Naive B cell (primary cell): ENCODE measurements at regions not wholly inside any gene's neighbourhood (a gene's known extent, or its start where the extent isn't known, plus 50 kb on each side); places are given as distances from the start of the nearest gene placed in this dataset.
"Not testable (repeated sequence)": the region's sequence is repeated elsewhere in the genome, so short reads cannot be mapped to it uniquely, and the experiment has no call there.

ENCODE experiments used
- ATAC-seq, 2 donors: fragments of 150-1000 bp; cut with Tn5 transposase; 2 replicates each; pipeline ENCODE4 v1.10.0; 2021; ENCODE audit warnings: low read depth in 2 of 2, mild to moderate bottlenecking in 2 of 2, moderate library complexity in 2 of 2
- DNase-seq: peaks from one replicate; pipeline ENCODE4 v3.0.0; 2022
- H3K27ac Mint-ChIP-seq, 6 donors: one replicate each; pipeline ENCODE4 v1.8.0; 2020 to 2022; ENCODE audit warnings: mild to moderate bottlenecking in 6 of 6, mixed read lengths in 6 of 6, moderate library complexity in 5 of 6, inconsistent platforms in 2 of 6
- H3K27me3 Mint-ChIP-seq, 3 donors: one replicate each; pipeline ENCODE4 v1.8.0; 2021 to 2022; ENCODE audit warnings: mixed read lengths in 3 of 3, mild to moderate bottlenecking in 1 of 3
- H3K36me3 Mint-ChIP-seq, 2 donors: one replicate each; pipeline ENCODE4 v1.8.0; 2020 to 2022; ENCODE audit warnings: mixed read lengths in 2 of 2, inconsistent platforms in 1 of 2, mild to moderate bottlenecking in 1 of 2
- H3K4me1 Mint-ChIP-seq, 3 donors: one replicate each; pipeline ENCODE4 v1.8.0; 2020 to 2022; ENCODE audit warnings: mixed read lengths in 3 of 3, inconsistent platforms in 1 of 3, mild to moderate bottlenecking in 1 of 3, moderate library complexity in 1 of 3
- H3K4me3 Mint-ChIP-seq, 8 donors: one replicate each; pipeline ENCODE4 v1.8.0; 2020 to 2022; ENCODE audit warnings: mild to moderate bottlenecking in 8 of 8, mixed read lengths in 8 of 8, moderate library complexity in 8 of 8, inconsistent platforms in 2 of 8
- H3K9me3 Mint-ChIP-seq, 7 donors: one replicate each; pipeline ENCODE4 v1.8.0; 2020 to 2022; ENCODE audit warnings: mixed read lengths in 7 of 7, mild to moderate bottlenecking in 5 of 7, inconsistent platforms in 2 of 7, moderate library complexity in 1 of 7

DNA sequence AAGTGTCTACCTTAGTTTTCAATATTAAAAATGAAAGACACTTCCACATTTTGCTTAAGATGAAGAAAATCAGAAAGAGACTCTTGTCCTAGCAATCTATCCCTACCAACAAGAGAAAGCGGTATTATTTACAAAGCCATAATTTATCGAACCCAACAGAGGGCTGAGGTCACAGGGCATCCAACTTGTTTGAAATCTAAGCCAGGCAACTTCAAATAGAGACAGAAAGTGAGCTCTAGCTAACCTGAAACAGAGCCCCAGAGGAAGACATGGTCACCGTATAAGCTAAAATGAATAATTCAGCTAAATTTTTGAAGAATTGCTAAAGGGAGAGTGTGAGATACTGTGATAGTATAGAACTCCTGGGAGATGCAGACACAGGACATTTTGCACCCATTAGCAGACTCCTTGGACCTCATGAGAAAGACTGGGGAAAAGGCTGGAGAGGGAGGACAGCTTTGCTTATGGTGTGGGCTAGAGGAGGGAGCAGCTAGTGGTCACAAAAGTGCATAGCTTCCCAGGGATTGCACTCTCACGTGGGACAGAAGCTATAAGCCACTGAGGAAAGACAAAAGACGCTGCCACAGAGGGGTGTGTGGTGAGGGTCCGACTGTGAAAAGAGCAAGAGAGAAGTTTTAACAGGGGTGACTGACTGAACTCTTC, 624.2 kb upstream of the GRIN3A start:
- Mint-ChIP-seq H3K9me3 (peaks cover 0 to 8% (median 2%) of the 10 kb centered on the region in 7 donors), H3K4me1 (no peaks in the 10 kb centered on the region), H3K27ac (no peak overlapping the region), H3K36me3 (no peaks in the 10 kb centered on the region), H3K27me3 (no peaks in the 10 kb centered on the region), H3K4me3 (no peak overlapping the region)
- ATAC-seq (no peak), DNase-seq (no peak)

DNA sequence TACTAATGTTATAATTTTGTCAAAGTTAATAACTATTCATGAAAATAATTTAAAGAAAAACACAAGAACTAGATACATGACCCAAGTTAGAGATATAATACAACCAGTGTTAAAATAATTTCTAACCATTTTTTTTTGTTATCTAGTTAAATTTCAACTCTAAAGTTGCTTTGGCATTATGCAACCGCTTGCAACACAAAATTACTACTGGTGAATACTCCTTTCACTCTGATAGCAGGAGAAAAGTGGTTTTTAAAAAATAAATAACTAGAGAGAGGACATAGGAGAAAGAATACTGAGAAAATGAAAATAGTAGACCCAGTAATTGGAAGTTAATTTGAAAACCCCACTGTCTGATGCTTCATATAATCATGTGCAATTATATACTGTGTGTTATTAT, 622.4 kb upstream of the GRIN3A start:
- H3K27ac Mint-ChIP-seq, result no peak overlapping the region
- H3K36me3 Mint-ChIP-seq, result no peaks in the 10 kb centered on the region
- peaks cover 0 to 12% (median 8%) of the 10 kb centered on the region in 7 donors for H3K9me3 Mint-ChIP-seq
- no peak for DNase-seq
- H3K4me3 Mint-ChIP-seq, result no peak overlapping the region
- no peaks in the 10 kb centered on the region for H3K4me1 Mint-ChIP-seq
- no peak for ATAC-seq
- no peaks in the 10 kb centered on the region for H3K27me3 Mint-ChIP-seq

GRCh38 chr9:102355982-102356381, 617.5 kb upstream of the GRIN3A start:
- Mint-ChIP-seq H3K9me3 (peaks cover 0 to 18% (median 8%) of the 10 kb centered on the region in 7 donors), H3K4me1 (no peaks in the 10 kb centered on the region), H3K36me3 (no peaks in the 10 kb centered on the region), H3K27me3 (no peaks in the 10 kb centered on the region), H3K27ac (no peak overlapping the region), H3K4me3 (no peak overlapping the region)
- no peak for ATAC-seq
- DNase-seq, result no peak

DNA sequence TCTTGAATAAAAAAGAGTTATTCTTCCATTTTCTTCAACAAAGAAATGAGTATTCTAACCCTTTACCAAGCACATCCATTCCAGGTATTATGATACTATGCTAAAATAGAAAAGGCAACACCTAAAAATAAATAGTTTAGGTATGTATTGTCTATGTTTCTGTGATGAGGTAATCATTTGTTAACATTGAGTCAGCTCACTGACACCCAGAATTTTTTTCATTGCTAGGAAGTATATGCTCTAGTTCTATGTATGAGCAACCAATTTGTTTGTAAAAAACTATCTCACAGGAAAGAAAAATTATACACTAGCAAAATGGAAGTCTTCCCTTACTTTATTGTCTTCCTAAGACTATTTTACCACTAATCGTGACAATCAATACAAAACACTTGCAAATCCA, 615.6 kb upstream of the GRIN3A start:
- Mint-ChIP-seq H3K36me3 (no peaks in the 10 kb centered on the region), H3K4me3 (no peak overlapping the region), H3K27me3 (no peaks in the 10 kb centered on the region), H3K4me1 (no peaks in the 10 kb centered on the region), H3K9me3 (peaks cover 0 to 24% (median 7%) of the 10 kb centered on the region in 7 donors), H3K27ac (no peak overlapping the region)
- ATAC-seq (no peak), DNase-seq (no peak)

DNA sequence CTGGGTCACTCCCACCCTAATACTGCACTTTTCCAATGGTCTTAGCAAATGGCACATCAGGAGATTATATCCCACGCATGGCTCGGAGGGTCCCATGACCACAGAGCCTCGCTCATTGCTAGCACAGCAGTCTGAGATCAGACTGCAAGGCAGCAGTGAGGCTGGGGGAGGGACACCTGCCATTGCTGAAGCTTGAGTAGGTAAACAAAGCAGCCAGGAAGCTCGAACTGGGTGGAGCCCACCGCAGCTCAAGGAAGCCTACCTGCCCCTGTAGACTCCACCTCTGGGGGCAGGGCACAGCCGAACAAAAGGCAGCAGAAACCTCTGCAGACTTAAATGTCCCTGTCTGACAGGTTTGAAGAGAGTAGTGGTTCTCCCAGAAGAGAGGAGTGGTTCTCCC, 599.0 kb upstream of the GRIN3A start:
- H3K4me1 Mint-ChIP-seq, ATAC-seq, H3K36me3 Mint-ChIP-seq, DNase-seq, H3K27me3 Mint-ChIP-seq, H3K27ac Mint-ChIP-seq: not testable (repeated sequence)
- H3K9me3 Mint-ChIP-seq, result peaks cover 0 to 17% (median 9%) of the 10 kb centered on the region in 7 donors
- peak overlapping the region in 1 of 8 donors; percentile 51 for H3K4me3 Mint-ChIP-seq

DNA sequence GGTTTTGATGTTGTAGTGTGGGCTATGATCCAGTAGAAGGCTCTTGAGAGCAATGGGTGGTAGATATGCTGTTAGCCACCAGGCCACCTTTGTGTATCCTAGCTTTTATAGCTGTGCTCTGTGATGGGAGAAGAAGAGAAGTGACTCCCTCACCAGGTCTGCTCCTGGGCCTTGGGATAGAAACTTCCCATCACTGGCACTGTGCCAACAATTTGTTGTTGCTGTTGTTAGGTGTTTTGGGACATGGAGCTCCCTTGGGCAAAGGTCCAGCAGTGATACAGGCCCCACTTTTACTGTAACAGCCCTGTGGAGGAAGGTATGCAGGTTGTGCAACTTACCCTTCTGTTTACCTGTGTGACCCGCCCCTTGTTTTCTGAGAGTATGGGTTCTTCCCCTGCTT, 570.9 kb upstream of the GRIN3A start:
- H3K9me3 Mint-ChIP-seq, result peaks cover 8 to 28% (median 13%) of the 10 kb centered on the region in 7 donors
- DNase-seq (no peak), ATAC-seq (no peak)
- no peak overlapping the region for H3K4me3 Mint-ChIP-seq
- no peaks in the 10 kb centered on the region for H3K4me1 Mint-ChIP-seq
- no peaks in the 10 kb centered on the region for H3K27me3 Mint-ChIP-seq
- no peaks in the 10 kb centered on the region for H3K36me3 Mint-ChIP-seq
- no peak overlapping the region for H3K27ac Mint-ChIP-seq

DNA sequence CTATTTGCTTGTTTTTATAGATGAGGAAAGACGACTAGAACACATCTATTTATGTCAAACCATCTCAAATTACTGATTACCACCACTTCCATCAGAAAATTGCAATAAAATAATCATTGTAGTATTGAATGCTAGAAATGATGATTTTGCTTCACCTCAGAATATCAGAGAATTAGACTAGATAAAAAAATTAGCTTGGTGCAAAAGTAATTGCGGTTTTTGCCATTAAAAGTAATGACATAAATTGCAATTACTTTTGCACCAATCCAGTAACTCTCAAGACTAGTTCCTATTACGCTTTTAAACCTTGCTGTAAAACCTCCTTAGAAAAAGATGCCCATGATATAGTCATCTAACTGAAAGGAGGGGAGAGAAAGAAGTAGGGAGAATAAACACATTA, 556.7 kb upstream of the GRIN3A start:
- no peak overlapping the region for H3K27ac Mint-ChIP-seq
- ATAC-seq, result no peak
- H3K9me3 Mint-ChIP-seq, result peaks cover 0 to 4% (median 2%) of the 10 kb centered on the region in 7 donors
- no peaks in the 10 kb centered on the region for H3K4me1 Mint-ChIP-seq
- DNase-seq, result no peak
- H3K4me3 Mint-ChIP-seq, result no peak overlapping the region
- H3K36me3 Mint-ChIP-seq, result no peaks in the 10 kb centered on the region
- no peaks in the 10 kb centered on the region for H3K27me3 Mint-ChIP-seq

GRCh38 chr9:102273952-102274351, 535.5 kb upstream of the GRIN3A start:
- H3K27me3 Mint-ChIP-seq, result no peaks in the 10 kb centered on the region
- no peak overlapping the region for H3K27ac Mint-ChIP-seq
- H3K36me3 Mint-ChIP-seq, result no peaks in the 10 kb centered on the region
- no peak overlapping the region for H3K4me3 Mint-ChIP-seq
- H3K4me1 Mint-ChIP-seq, result no peaks in the 10 kb centered on the region
- DNase-seq (no peak), ATAC-seq (no peak)
- H3K9me3 Mint-ChIP-seq, result peaks cover 0 to 7% (median 2%) of the 10 kb centered on the region in 7 donors

GRCh38 chr9:102253099-102253498, 514.7 kb upstream of the GRIN3A start:
- no peak overlapping the region for H3K4me3 Mint-ChIP-seq

GRCh38 chr9:102244916-102245315, 506.5 kb upstream of the GRIN3A start:
- Mint-ChIP-seq H3K36me3 (no peaks in the 10 kb centered on the region), H3K9me3 (peaks cover 0 to 4% (median 0%) of the 10 kb centered on the region in 7 donors), H3K27ac (no peak overlapping the region), H3K4me3 (no peak overlapping the region), H3K4me1 (no peaks in the 10 kb centered on the region), H3K27me3 (no peaks in the 10 kb centered on the region)
- ATAC-seq (no peak), DNase-seq (no peak)

More at GRCh38 chr9:102253099-102253498, 514.7 kb upstream of the GRIN3A start:
- H3K9me3 Mint-ChIP-seq, result peaks cover 0 to 6% (median 0%) of the 10 kb centered on the region in 7 donors
- ATAC-seq, result no peak
- no peaks in the 10 kb centered on the region for H3K4me1 Mint-ChIP-seq
- no peak for DNase-seq
- H3K36me3 Mint-ChIP-seq, result no peaks in the 10 kb centered on the region
- no peaks in the 10 kb centered on the region for H3K27me3 Mint-ChIP-seq
- H3K27ac Mint-ChIP-seq, result no peak overlapping the region

- H3K9me3 Mint-ChIP-seq, result peaks cover 0 to 2% (median 0%) of the 10 kb centered on the region in 7 donors
- no peak overlapping the region for H3K4me3 Mint-ChIP-seq
- H3K4me1 Mint-ChIP-seq, result no peaks in the 10 kb centered on the region
- ATAC-seq, result no peak
- H3K36me3 Mint-ChIP-seq, result no peaks in the 10 kb centered on the region
- no peak for DNase-seq
- H3K27me3 Mint-ChIP-seq, result no peaks in the 10 kb centered on the region
- no peak overlapping the region for H3K27ac Mint-ChIP-seq
Observed at GRCh38 chr9:102237520-102237919, 499.1 kb upstream of the GRIN3A start.

DNA sequence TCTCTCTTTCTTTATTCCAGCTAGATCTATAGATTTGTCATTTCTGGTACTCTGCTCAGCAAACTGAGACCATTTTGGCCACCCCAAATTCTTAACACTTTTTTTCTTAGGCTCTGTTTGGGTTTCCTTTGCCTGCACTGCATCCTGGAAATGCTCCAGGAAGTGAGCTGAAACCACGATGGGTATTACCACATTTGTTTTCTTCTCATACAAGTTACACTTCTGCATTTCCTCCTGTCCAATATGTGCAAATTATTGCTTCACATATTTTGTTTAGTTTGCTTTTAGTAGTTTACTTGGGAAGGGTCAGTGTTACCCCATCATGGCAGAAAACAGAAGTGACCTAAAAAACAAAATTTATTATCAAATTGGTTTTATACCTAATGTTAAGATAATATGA, 498.6 kb upstream of the GRIN3A start:
- Mint-ChIP-seq H3K4me1 (no peaks in the 10 kb centered on the region), H3K27me3 (no peaks in the 10 kb centered on the region), H3K36me3 (no peaks in the 10 kb centered on the region), H3K9me3 (peaks cover 0 to 2% (median 0%) of the 10 kb centered on the region in 7 donors), H3K4me3 (no peak overlapping the region), H3K27ac (no peak overlapping the region)
- no peak for ATAC-seq
- DNase-seq, result no peak

GRCh38 chr9:102227416-102227815, 489.0 kb upstream of the GRIN3A start:
- H3K27ac Mint-ChIP-seq, DNase-seq, H3K36me3 Mint-ChIP-seq, H3K27me3 Mint-ChIP-seq, H3K9me3 Mint-ChIP-seq, H3K4me1 Mint-ChIP-seq, H3K4me3 Mint-ChIP-seq, ATAC-seq: not testable (repeated sequence)

- ATAC-seq (no peak), DNase-seq (no peak)
- H3K4me3 Mint-ChIP-seq, result no peak overlapping the region
- no peaks in the 10 kb centered on the region for H3K36me3 Mint-ChIP-seq
- H3K27me3 Mint-ChIP-seq, result no peaks in the 10 kb centered on the region
- H3K27ac Mint-ChIP-seq, result no peak overlapping the region
- no peaks in the 10 kb centered on the region for H3K9me3 Mint-ChIP-seq
- no peaks in the 10 kb centered on the region for H3K4me1 Mint-ChIP-seq
Observed at GRCh38 chr9:102225841-102226441, 487.5 kb upstream of the GRIN3A start.
